HG03378 (cell line): ENCODE measurements at regions not wholly inside any gene's neighbourhood (a gene's known extent, or its start where the extent isn't known, plus 50 kb on each side); places are given as distances from the start of the nearest gene placed in this dataset.
"Not testable (repeated sequence)": the region's sequence is repeated elsewhere in the genome, so short reads cannot be mapped to it uniquely, and the experiment has no call there.

Experiments used
- ATAC-seq: cut with Tn5 transposase; IDR thresholded peaks from one replicate; pipeline ENCODE4 v1.9.1; 2021; ENCODE audit warnings: mild to moderate bottlenecking, moderate library complexity; ENCODE audit not compliant: unreplicated experiment

DNA sequence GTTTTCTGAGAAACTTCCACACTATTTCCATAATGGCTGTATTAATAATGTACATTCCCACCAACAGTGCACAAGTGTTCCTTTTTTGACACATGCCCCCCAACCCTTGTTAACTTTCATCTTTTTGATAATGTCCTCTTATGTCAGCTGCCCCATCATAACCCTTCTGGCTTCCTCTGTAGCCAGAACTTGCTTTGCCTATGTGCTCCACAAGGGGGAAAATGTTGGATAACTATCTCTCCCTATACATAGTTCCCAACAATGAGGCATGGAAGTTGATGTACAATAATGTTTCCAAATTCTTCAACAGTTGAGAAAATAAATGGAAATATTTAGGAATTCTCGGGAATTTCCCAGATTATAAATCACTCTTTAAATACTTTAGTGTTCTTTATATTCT lies 142.9 kb downstream of the ASB9 start:
- ATAC-seq, result no peak

DNA sequence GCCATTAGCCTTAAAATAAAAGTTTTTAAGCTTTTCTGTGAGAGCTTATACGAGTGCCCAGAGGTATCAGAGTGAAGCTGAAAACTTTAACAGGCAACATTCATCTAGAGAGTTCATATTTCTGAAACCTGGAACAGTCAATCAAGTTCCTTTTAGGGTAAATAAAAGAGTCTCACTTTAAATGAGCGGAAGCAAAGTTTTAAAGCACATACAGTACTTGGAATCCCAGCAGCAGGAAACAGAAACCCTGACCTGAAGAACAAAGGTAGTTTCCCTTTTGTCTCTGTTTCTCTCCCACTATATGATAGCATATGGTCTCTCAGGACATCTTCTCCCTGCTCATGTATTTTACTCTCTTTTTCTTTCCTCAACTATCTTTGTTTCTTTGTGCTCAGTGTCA lies 153.0 kb downstream of the ASB9 start:
- ATAC-seq, result no peak

DNA sequence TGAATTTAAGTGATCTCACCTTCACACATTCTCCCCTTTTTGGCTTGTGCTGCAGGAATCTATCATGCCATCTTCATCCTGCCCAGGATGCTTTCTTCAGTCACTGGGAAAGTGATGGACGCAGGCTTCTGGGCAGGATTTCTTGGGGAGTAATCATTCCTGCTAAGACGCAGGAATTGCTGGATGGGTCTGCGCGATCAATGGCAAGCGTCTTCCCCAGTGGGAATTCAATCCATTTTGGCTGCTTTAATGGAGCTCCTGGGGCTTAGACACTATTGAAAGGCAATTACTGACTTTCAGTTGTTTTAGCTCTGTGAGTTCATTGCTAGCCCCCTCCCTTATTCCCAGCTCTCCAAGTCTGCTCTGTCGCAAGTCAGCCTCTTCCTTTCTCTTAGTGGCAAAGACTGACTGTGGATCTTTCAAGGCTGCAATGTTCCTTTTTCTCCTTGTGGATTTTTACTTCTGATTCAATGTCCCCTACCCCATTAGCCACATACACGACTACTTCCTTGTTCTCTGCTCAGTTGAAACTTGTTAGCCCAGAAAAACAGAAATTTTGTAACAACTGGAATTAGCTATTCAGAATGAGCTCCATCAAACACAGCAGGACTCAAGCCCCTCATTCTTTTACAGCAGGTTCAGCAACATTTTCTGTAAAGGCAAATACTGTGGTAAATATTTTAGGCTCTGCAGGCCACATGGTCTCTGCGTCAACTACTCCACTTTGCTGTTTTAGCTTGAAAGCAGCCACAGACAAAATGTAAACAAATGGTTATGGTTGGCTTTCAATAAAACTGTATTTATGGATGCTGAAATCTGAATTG lies 154.9 kb downstream of the ASB9 start:
- ATAC-seq, result no peak

DNA sequence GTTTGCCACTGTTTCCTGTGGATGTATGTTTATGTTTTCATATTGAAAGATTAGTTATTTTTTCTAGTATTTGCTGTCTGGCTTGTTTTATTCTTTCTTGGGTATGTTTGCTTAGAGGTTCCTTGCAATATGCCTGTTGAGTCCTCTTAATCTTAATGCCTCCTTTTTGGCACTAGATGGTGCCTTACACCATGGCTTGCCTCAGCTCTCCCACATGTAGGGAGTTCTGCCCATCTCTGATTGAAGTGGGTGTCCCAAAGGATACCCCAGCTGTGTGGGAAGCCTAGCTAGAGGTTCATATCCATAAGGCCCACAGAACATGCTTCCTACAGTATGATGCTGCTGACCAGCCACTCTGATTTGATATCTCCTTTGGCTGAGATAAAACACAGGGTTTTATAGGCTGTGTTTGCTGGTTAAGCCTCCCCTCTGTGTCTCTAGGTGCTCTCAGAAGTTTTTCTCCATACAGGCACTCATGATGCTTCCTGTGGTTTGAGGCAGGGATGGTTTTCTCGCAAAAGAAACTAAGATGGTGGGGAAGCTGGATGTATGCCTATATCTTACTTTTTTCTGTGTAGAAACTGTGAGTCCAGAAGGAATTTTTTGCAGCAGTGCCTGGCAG lies 162.4 kb downstream of the ASB9 start:
- ATAC-seq, result no peak

DNA sequence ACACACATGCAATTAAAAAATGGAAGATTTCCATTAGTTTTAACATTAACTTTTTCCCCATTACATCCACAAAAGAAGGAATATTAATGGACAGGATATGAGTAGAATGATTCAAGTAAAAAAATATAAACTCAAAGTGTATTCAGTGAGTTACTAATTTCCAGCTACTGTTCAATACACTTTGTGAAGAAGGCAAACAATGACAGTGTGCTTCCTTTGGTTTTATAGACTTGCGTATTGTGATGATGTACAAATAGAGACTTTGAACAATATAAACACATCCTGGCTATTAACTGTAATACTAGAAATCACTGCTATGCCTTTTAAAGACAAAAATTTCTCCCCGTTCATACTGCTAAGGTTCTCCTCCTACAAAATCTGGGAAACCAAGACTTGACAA lies 171.4 kb downstream of the ASB9 start:
- no peak for ATAC-seq

DNA sequence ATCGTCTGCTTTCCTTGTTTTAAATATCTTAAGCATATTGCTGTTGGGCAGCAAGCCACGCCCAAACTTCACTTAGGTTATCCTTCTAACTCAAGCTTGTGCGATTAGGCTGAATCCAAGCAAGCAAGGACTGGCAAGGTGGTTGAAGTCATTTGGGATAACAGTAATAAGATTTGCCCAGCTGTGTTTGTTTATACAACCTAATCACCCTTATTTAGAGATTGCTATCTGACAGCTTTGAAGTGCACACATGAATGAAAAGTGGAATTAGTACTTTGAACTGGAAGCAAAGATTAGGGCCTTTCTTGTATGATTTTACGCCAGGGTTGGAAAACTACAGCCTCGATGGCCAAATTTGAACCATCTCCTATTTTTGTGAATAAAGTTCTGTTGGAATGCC lies 182.1 kb downstream of the ASB9 start:
- no peak for ATAC-seq

DNA sequence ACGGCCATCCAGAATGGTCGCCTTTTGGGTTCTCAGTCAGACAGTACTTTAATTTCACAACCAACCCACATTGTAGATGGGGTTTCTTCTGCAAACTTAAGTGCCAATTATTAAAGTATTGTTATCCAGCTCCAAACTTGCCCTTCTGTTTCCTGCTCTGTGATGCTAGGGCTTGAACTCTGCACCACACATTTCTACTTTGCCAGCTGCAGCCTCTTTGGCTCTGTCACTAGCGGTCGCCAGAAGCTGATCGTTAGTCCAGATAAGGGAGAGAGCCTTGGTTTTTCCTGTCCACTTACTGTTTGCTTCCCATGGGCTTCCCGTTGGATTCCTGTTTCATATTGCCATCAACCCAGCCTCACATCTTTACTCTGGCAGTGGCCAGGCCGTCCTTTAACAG lies 196.6 kb downstream of the ASB9 start:
- no peak for ATAC-seq

DNA sequence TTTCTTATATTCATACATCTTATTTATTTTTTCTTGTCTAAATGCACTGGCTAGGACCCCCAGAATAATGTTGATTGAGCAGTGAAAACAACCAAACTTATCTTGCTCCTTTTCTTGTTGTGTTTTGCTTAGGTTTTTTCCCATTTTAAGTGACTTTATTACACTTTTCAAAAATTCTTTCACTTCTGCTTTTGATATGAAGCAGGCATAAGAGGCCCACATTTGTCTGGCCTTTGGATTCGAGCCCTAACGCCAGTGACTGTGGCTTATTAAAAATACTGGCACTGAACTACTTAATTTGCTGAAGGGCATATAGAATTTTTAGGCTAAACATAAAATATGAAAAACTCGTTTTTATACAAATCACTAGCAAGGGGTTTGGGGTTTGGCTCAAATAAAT lies 197.0 kb downstream of the ASB9 start:
- no peak for ATAC-seq

DNA sequence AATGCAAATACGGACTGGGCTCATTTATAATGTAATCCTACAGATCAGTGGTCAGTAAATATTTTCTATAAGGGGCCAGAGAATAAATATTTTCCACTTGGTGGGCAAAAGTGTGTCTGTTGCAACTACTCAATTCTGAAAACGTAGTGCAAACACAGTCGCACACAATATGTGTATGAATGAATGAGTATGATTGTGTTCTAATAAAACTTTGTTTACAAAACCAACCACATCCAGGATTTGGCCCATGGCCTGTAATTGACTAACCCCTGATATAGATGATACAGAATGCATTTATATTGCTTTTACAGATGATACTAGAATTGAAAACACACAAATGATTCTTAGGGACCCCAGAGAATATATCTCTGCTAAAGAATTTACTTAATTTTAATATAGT lies 197.6 kb downstream of the ASB9 start:
- ATAC-seq, result no peak

DNA sequence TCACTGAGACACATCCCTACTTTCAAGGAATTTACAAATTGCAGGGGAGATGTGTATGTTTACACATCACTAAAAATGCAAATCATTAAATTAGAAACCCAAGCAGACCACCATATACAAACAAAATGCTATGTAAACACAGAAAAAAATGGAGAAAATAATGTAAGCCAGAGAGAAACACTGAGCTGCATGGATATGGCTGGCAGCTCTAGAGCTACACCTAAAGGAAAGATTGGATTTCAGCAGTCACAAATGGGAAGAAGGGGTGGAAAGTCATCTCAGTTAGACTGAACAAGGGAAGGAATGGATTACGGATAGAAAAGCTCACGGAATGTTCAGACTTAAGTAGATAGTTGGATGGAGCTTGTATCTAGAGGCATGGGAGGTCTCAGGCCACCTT lies 186.3 kb downstream of the MOSPD2 start:
- ATAC-seq, result no peak

DNA sequence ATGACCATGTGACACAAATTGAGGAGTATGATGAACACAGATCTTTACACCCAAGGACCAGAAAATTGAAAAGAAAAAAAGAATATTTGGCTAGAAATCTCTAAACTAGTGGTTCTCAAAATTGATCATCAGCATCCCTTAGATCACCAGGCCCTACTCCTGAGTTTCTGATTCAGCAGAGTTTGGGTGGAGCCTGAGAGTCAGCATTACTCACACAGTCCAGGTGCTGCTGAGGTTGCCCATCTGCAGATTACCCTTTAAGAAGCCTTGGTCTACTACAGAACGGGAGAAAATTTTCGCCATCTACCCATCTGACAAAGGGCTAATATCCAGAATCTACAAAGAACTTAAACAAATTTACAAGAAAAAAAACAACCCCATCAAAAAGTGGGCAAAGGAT lies 182.8 kb downstream of the MOSPD2 start:
- ATAC-seq, result no peak

DNA sequence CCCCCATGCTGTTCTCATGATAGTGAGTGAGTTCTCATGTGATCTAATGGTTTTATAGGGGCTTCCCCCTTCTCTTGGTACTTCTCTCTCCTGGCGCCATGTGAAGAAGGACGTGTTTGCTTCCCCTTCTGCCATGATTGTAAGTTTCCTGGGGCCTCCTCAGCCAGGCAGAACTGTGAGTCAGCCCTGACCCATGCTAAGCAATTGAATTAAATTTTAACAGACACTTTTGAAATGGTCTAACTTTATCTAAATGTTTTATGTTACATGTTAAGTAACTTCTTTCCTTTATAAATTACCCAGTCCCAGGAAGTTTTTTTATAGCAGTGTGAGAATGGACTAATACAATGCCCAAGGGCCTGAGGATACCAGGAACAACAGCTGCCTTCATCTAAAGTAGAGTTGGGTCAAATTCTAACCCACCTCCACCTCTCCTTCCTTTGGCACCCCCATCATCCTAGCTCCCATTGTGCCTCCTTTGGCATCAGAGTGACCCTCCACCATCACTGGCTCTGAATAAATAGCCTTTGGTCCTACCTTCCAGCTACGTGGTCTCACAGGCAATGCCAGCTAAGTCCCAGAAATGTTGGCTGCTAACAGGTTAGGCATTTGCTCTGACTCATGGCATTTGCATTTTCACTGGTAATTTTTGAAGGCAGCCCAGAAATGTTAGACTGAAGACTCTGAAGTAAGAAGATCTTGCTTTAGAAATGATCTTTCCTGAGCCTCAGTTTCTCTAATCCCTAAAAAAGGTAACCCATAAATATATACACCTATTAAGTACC lies 182.1 kb downstream of the MOSPD2 start:
- no peak for ATAC-seq

DNA sequence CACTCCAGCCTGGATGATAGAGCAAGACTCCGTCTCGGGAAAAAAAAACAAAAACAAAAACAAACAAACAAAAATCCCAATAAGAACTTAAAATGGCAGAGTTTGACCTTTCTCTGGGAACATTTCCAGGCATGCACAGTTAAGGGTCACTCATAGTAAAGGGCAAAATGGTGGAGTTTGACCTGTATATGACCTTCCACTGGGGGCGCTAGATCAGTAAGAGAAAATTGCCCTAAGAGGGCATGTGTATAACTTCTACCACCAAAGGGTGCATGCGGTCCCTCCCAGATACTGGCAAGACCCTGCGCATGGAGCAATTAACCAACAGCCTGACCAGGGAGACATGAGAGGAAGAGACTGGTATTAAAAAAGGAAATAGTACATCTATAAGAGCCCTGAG lies 177.2 kb downstream of the MOSPD2 start:
- ATAC-seq, result no peak

DNA sequence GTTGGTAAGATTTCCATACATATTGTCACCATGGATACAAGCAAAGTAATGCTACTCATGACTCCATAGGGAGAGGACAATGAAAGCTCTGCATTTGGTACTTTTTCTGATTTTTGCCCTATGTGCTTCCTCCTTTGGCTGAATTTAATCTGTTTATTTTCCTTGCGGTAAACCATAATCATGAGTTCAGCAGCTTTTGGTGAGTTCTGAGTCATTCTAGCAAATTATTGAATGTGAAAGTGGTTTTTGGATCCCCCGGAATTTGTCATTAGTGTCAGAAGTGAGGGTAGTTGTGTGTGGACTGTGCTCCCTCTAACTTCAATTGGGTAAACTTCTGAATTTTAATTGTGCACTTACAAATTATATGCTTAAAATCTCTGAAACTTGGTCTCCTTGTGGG lies 170.3 kb downstream of the MOSPD2 start:
- peak; percentile 87 for ATAC-seq

DNA sequence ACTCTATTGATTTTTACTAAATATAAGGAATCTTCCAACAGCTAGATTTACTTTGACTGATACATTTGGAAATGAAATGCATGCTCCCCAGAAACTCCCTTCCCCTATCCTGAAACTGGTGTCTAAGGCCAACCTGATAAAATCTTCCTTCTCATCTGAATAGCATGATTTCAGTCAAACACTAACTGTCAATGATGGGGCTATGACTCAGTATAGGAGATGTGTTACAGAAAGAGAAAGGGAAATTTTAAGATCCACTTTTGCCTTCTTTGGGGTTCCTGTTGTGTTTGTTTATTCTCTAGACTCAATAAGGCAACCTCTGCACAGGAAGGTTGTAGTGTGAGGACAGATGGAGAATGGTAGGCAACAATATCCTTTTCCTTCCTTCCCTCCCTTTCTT lies 160.7 kb downstream of the MOSPD2 start:
- no peak for ATAC-seq

DNA sequence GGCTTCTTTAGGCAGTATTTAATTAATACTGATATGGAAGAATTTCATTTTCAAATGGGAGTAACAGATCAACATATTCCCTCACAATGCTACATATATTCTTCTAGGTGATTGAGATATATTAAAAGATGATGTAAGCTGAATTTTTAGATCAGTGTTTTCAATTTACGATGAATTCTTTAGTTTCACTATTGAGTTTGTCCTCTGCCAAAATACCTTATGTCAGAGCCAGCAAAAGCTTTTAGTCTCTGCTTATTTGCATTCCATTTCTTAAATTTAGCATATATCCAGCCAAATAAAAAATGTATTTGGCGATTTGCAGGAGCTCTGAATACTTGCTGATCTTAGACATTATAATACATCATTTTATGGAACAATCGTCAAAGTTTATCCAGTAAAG lies 144.3 kb downstream of the MOSPD2 start:
- ATAC-seq, result no peak

DNA sequence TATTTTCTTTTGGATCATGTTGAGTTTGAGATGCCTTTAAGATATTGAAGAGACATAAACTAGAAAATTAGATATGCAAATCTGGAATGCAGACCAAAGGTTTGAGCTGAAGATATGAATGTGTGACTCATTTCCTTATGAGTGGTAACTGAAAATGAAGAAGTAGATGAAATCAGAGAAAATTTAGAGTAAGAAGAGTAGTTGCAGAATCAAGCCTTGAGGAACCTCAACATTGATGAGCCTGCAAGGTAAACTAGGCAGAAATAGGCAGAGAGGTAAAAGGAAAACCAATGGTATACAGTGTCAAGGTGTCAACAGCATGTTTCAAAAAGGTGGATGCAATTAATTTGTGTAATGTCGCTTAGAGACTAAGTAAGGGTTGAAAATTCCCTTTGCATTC lies 142.8 kb downstream of the MOSPD2 start:
- no peak for ATAC-seq

DNA sequence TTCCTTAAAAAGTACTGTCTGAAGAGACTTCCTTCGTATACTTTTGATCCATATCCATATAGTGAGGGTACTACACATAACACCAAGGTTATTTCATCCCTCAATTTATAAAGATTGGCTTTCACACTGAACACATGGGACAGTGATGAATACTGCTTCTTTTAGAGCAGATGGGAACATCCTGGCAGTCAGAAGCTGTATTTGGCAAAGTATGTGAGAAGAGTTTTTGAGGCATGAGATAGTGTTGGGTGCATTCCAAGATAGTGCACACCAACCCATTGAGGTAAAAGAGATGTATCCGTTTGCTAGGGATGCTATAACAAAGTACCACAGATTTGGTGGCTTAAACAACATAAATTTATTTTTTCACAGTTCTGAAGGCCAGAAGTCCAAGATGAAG lies 141.1 kb downstream of the MOSPD2 start:
- ATAC-seq, result no peak

DNA sequence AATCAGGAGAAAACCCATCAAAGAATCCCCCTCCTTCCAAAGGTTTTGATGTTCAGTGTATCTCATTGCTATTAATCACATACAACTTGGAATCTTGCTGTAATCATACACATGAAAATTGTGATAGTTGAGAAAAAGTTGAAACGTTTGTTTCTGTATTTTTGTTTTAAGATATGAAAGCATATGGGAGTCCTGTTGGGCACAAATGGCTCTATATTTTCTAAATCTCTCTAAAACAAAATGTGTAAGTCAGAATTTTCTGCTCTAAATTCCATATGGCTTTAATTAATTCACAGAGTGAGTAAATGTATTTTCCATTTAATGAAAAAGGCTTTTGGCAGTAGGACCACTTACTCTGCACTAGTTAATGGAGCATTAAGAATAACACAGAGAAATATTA lies 140.2 kb downstream of the MOSPD2 start:
- no peak for ATAC-seq

DNA sequence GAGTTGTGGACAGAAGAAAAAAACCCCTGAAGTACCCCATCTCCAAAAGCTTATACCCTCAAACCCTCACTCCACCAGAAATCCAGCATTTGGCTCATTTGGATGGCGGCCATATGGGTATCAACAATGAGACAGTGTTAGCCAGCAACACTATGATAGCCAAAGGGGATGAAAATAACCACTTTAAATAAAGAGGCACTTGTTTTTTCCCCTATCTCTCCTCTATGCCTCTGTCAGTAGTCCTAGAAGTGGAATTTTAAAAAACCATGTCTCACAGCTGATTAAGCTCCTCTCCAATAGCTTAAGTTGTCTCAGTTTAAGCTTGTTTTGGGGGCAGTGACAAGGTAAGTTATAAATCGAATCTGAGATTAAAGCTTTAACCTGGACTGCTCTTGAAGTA lies 124.0 kb downstream of the MOSPD2 start:
- no peak for ATAC-seq

DNA sequence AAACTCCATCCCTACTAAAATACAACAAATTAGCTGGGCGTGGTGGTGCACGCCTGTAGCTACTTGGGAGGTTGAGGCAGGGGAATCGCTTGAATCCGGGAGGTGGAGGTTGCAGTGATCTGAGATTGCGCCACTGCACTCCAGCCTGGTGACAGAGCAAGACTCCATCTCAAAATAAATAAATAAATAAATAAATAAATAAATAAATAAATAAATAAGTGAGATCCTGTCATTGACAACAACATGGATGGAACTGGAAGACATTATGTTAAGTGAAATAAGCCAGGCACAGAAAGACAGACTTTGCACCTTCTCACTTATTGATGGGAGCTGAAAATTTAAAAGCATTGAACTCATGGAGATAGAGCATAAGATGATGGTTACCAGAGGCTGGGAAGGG lies 111.2 kb downstream of the MOSPD2 start:
- not testable (repeated sequence) for ATAC-seq
